SJCRH30 (cell line): ENCODE measurements at regions not wholly inside any gene's neighbourhood (a gene's known extent, or its start where the extent isn't known, plus 50 kb on each side); places are given as distances from the start of the nearest gene placed in this dataset.
"Not testable (repeated sequence)": the region's sequence is repeated elsewhere in the genome, so short reads cannot be mapped to it uniquely, and the experiment has no call there.

Experiments
- DNase-seq, 2 experiments: peaks; one replicate each; pipeline ENCODE4 v3.0.0-alpha.2; 2015 to 2020
- H3K27ac ChIP-seq: fragments of 250-450 bp; sonication (Bioruptor Pico); 2 replicates; pipeline ENCODE4 v1.5.1; 2020; ENCODE audit warnings: mild to moderate bottlenecking, moderate library complexity
- H3K27me3 ChIP-seq: fragments of 250-450 bp; sonication (Bioruptor Pico); 2 replicates; pipeline ENCODE4 v1.5.1; 2020; ENCODE audit warnings: mild to moderate bottlenecking, moderate library complexity
- H3K36me3 ChIP-seq: fragments of 250-450 bp; sonication (Bioruptor Pico); 2 replicates; pipeline ENCODE4 v1.5.1; 2020; ENCODE audit warnings: mild to moderate bottlenecking, moderate library complexity
- H3K4me1 ChIP-seq: fragments of 250-450 bp; sonication (Bioruptor Pico); 2 replicates; pipeline ENCODE4 v1.5.1; 2020; ENCODE audit warnings: mild to moderate bottlenecking, moderate library complexity
- H3K4me3 ChIP-seq: fragments of 250-450 bp; sonication (Bioruptor Pico); 2 replicates; pipeline ENCODE4 v1.5.1; 2020; ENCODE audit warnings: mild to moderate bottlenecking, moderate library complexity
- H3K9me3 ChIP-seq: fragments of 250-450 bp; sonication (Bioruptor Pico); replicated peaks from 2 replicates; pipeline ENCODE4 v1.5.1; 2020; ENCODE audit warnings: mild to moderate bottlenecking, moderate library complexity

GRCh38 chr2:12918835-12919445 lies 202.2 kb downstream of the TRIB2 start:
- Histone ChIP-seq H3K27ac (peak overlapping the region; percentile 7; the same call in 1 of the 2 replicates), H3K36me3 (no peaks in the 10 kb centered on the region), H3K27me3 (no peaks in the 10 kb centered on the region), H3K4me1 (peaks cover 28% of the 10 kb centered on the region), H3K4me3 (no peak overlapping the region), H3K9me3 (no peaks in the 10 kb centered on the region; the same call in 1 of the 2 replicates)
- DNase-seq = peak in 1 of 2 experiments; percentile 46

- H3K4me1 ChIP-seq = peaks cover 20% of the 10 kb centered on the region
- no peak overlapping the region for H3K4me3 ChIP-seq
- H3K27ac ChIP-seq = no peak overlapping the region
- H3K27me3 ChIP-seq = no peaks in the 10 kb centered on the region
- no peaks in the 10 kb centered on the region for H3K36me3 ChIP-seq
- H3K9me3 ChIP-seq = no peaks in the 10 kb centered on the region; the same call in 1 of the 2 replicates
- no peak for DNase-seq
Observed at GRCh38 chr2:12921321-12921720, 204.6 kb downstream of the TRIB2 start.

GRCh38 chr2:12923907-12924610 lies 207.3 kb downstream of the TRIB2 start:
- H3K4me1 ChIP-seq = peaks cover 15% of the 10 kb centered on the region
- DNase-seq = no peak
- H3K27ac ChIP-seq = no peak overlapping the region
- H3K36me3 ChIP-seq = no peaks in the 10 kb centered on the region
- H3K9me3 ChIP-seq = peaks cover 3% of the 10 kb centered on the region
- no peaks in the 10 kb centered on the region for H3K27me3 ChIP-seq
- no peak overlapping the region for H3K4me3 ChIP-seq

GRCh38 chr2:12926641-12927040 lies 209.9 kb downstream of the TRIB2 start:
- not testable (repeated sequence) for H3K27me3 ChIP-seq, H3K9me3 ChIP-seq, H3K36me3 ChIP-seq, H3K4me3 ChIP-seq, DNase-seq, H3K27ac ChIP-seq
- H3K4me1 ChIP-seq = peaks cover 23% of the 10 kb centered on the region

GRCh38 chr2:12928197-12928774 lies 211.6 kb downstream of the TRIB2 start:
- H3K27ac ChIP-seq = peak overlapping the region; percentile 44
- H3K9me3 ChIP-seq = peaks cover 3% of the 10 kb centered on the region
- peak overlapping the region; percentile 19 for H3K4me3 ChIP-seq
- H3K36me3 ChIP-seq = no peaks in the 10 kb centered on the region
- no peaks in the 10 kb centered on the region for H3K27me3 ChIP-seq
- DNase-seq = peak; percentile 63 to 80
- peaks cover 23% of the 10 kb centered on the region for H3K4me1 ChIP-seq

- H3K4me3 ChIP-seq = peak overlapping the region; percentile 19
- peaks cover 3% of the 10 kb centered on the region for H3K9me3 ChIP-seq
- peak in 1 of 2 experiments; percentile 37 for DNase-seq
- no peaks in the 10 kb centered on the region for H3K27me3 ChIP-seq
- H3K27ac ChIP-seq = peak overlapping the region; percentile 44
- peaks cover 23% of the 10 kb centered on the region for H3K4me1 ChIP-seq
- H3K36me3 ChIP-seq = no peaks in the 10 kb centered on the region
Observed at GRCh38 chr2:12928775-12929401, 212.2 kb downstream of the TRIB2 start.

GRCh38 chr2:12929758-12930157 lies 213.0 kb downstream of the TRIB2 start:
- DNase-seq = peak; percentile 13 to 49
- Histone ChIP-seq H3K27ac (no peak overlapping the region), H3K4me3 (no peak overlapping the region), H3K27me3 (no peaks in the 10 kb centered on the region), H3K36me3 (no peaks in the 10 kb centered on the region), H3K9me3 (peaks cover 3% of the 10 kb centered on the region; the same call in 1 of the 2 replicates), H3K4me1 (peaks cover 23% of the 10 kb centered on the region)

- Histone ChIP-seq H3K4me3 (no peak overlapping the region), H3K36me3 (no peaks in the 10 kb centered on the region), H3K9me3 (peaks cover 3% of the 10 kb centered on the region; the same call in 1 of the 2 replicates), H3K27ac (no peak overlapping the region), H3K4me1 (peaks cover 23% of the 10 kb centered on the region), H3K27me3 (no peaks in the 10 kb centered on the region)
- no peak for DNase-seq
Observed at GRCh38 chr2:12930391-12930790, 213.7 kb downstream of the TRIB2 start.

- Histone ChIP-seq H3K4me1 (peaks cover 26% of the 10 kb centered on the region), H3K9me3 (peaks cover 3% of the 10 kb centered on the region; the same call in 1 of the 2 replicates), H3K27ac (no peak overlapping the region), H3K4me3 (no peak overlapping the region), H3K36me3 (no peaks in the 10 kb centered on the region), H3K27me3 (no peaks in the 10 kb centered on the region)
- peak; percentile 18 to 74 for DNase-seq
Observed at GRCh38 chr2:12931186-12931844, 214.6 kb downstream of the TRIB2 start.

GRCh38 chr2:12932192-12932591 lies 215.5 kb downstream of the TRIB2 start:
- Histone ChIP-seq H3K36me3 (no peaks in the 10 kb centered on the region), H3K4me1 (peaks cover 26% of the 10 kb centered on the region), H3K9me3 (peaks cover under 1% of the 10 kb centered on the region; the same call in 1 of the 2 replicates), H3K4me3 (no peak overlapping the region), H3K27ac (no peak overlapping the region), H3K27me3 (no peaks in the 10 kb centered on the region)
- no peak for DNase-seq

- Histone ChIP-seq H3K27me3 (no peaks in the 10 kb centered on the region), H3K9me3 (no peaks in the 10 kb centered on the region), H3K4me3 (no peak overlapping the region), H3K27ac (no peak overlapping the region), H3K4me1 (peaks cover 19% of the 10 kb centered on the region), H3K36me3 (no peaks in the 10 kb centered on the region)
- DNase-seq = no peak
Observed at GRCh38 chr2:12934146-12934756, 217.5 kb downstream of the TRIB2 start.

GRCh38 chr2:12935222-12935621 lies 218.5 kb downstream of the TRIB2 start:
- no peak overlapping the region for H3K27ac ChIP-seq
- no peaks in the 10 kb centered on the region for H3K9me3 ChIP-seq
- H3K36me3 ChIP-seq = no peaks in the 10 kb centered on the region
- no peak for DNase-seq
- peaks cover 9% of the 10 kb centered on the region for H3K4me1 ChIP-seq
- no peaks in the 10 kb centered on the region for H3K27me3 ChIP-seq
- H3K4me3 ChIP-seq = no peak overlapping the region

GRCh38 chr2:12935796-12936195 lies 219.1 kb downstream of the TRIB2 start:
- no peak overlapping the region for H3K4me3 ChIP-seq
- no peaks in the 10 kb centered on the region for H3K27me3 ChIP-seq
- peaks cover 3% of the 10 kb centered on the region; the same call in 1 of the 2 replicates for H3K4me1 ChIP-seq
- no peaks in the 10 kb centered on the region for H3K36me3 ChIP-seq
- H3K27ac ChIP-seq = no peak overlapping the region
- H3K9me3 ChIP-seq = no peaks in the 10 kb centered on the region
- no peak for DNase-seq

- H3K9me3 ChIP-seq = no peaks in the 10 kb centered on the region
- H3K4me3 ChIP-seq = no peak overlapping the region
- no peaks in the 10 kb centered on the region; the same call in 1 of the 2 replicates for H3K4me1 ChIP-seq
- no peak for DNase-seq
- no peaks in the 10 kb centered on the region for H3K36me3 ChIP-seq
- no peak overlapping the region for H3K27ac ChIP-seq
- no peaks in the 10 kb centered on the region for H3K27me3 ChIP-seq
Observed at GRCh38 chr2:12941203-12941602, 224.5 kb downstream of the TRIB2 start.
